MM.1S (cell line): ENCODE measurements at regions not wholly inside any gene's neighbourhood (a gene's known extent, or its start where the extent isn't known, plus 50 kb on each side); places are given as distances from the start of the nearest gene placed in this dataset.

Experiments
- DNase-seq: peaks from one replicate; pipeline ENCODE4 v3.0.0-alpha.2; 2015
- H2AFZ ChIP-seq: fragments of 300-600 bp; sonication (generic); 2 replicates; pipeline ENCODE4 v1.6.0; 2016; ENCODE audit warnings: antibody characterized with exemption, low read length
- H3F3A ChIP-seq: fragments of 300-600 bp; sonication (generic); 2 replicates; pipeline ENCODE4 v1.6.1; 2016; ENCODE audit warnings: mild to moderate bottlenecking, antibody characterized with exemption, low read length, moderate library complexity, mixed read lengths; ENCODE audit not compliant: insufficient read depth
- H3K27ac ChIP-seq: fragments of 300-600 bp; sonication (generic); 2 replicates; pipeline ENCODE4 v1.5.1; 2016; ENCODE audit warnings: mild to moderate bottlenecking, low read length
- H3K27me3 ChIP-seq: fragments of 300-600 bp; sonication (generic); replicated peaks from 2 replicates; pipeline ENCODE4 v1.6.0; 2016; ENCODE audit warnings: low read length; ENCODE audit not compliant: insufficient read depth
- H3K36me3 ChIP-seq: fragments of 300-600 bp; sonication (generic); replicated peaks from 2 replicates; pipeline ENCODE4 v1.6.1; 2016; ENCODE audit warnings: mild to moderate bottlenecking, low read length, mixed read lengths; ENCODE audit not compliant: insufficient read depth
- H3K4me1 ChIP-seq: fragments of 300-600 bp; sonication (generic); 2 replicates; pipeline ENCODE4 v1.6.1; 2016; ENCODE audit warnings: low read length, mixed read lengths
- H3K4me2 ChIP-seq: fragments of 300-600 bp; sonication (generic); 2 replicates; pipeline ENCODE4 v1.6.0; 2016; ENCODE audit warnings: low read depth, low read length
- H3K4me3 ChIP-seq: fragments of 300-600 bp; sonication (generic); 2 replicates; pipeline ENCODE4 v1.5.1; 2016; ENCODE audit warnings: low read length, mixed read lengths
- H3K79me2 ChIP-seq: fragments of 300-600 bp; sonication (generic); 2 replicates; pipeline ENCODE4 v1.6.1; 2016; ENCODE audit warnings: mixed run types, low read length, mixed read lengths
- H3K9ac ChIP-seq: fragments of 300-600 bp; sonication (generic); 2 replicates; pipeline ENCODE4 v1.6.1; 2016; ENCODE audit warnings: low read length, mixed read lengths
- H3K9me2 ChIP-seq: fragments of 300-600 bp; sonication (generic); replicated peaks from 2 replicates; pipeline ENCODE4 v1.6.1; 2016; ENCODE audit warnings: mild to moderate bottlenecking, low read length, mixed read lengths; ENCODE audit not compliant: insufficient read depth
- H3K9me3 ChIP-seq: fragments of 300-600 bp; sonication (generic); replicated peaks from 2 replicates; pipeline ENCODE4 v1.6.1; 2016; ENCODE audit warnings: mild to moderate bottlenecking, low read length, mixed read lengths; ENCODE audit not compliant: insufficient read depth
- H4K20me1 ChIP-seq: fragments of 300-600 bp; sonication (generic); 2 replicates; pipeline ENCODE4 v1.6.1; 2016; ENCODE audit warnings: mild to moderate bottlenecking, low read length, moderate library complexity, mixed read lengths; ENCODE audit not compliant: insufficient read depth
- EZH2 ChIP-seq: fragments of 300-600 bp; sonication (generic); optimal IDR thresholded peaks from 2 replicates; pipeline ENCODE3; 2017; ENCODE audit warnings: low read depth, mild to moderate bottlenecking, antibody characterized with exemption, low read length, mixed read lengths
- EZH2phosphoT487 ChIP-seq: fragments of 300-600 bp; sonication (generic); IDR thresholded peaks from 2 replicates; pipeline ENCODE4 v1.6.1; 2018; ENCODE audit warnings: antibody characterized with exemption, low read length
- TF ChIP-seq, protein P1 (sequence below): fragments of 300-600 bp; sonication (generic); IDR thresholded peaks from 2 replicates; pipeline ENCODE4 v1.5.1; 2016; ENCODE audit warnings: antibody characterized with exemption, low read length, mixed read lengths

DNA sequence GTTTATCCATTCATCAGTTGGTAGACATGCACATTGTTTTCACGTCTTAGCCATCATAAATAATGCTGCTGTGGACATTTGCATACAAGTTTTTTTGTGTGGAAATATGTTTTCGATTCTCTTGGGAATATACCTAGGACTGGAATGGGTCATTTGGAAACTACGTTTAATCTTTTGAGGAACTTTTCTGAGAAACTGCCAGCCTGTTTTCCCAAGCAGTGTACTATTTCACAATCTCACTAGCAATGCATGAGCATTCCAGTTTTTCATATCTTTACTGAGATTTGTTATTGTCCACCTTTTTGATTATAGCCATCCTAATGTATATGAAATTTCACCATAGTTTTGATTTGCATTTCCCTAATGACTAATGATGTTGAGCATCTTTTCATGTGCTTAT lies 95.7 kb upstream of the JAZF1 start:
- Histone ChIP-seq H3K27me3 (no peaks in the 10 kb centered on the region), H3K27ac (no peak overlapping the region), H4K20me1 (no peaks in the 10 kb centered on the region), H3K9me3 (no peaks in the 10 kb centered on the region), H3K4me1 (no peaks in the 10 kb centered on the region), H3K36me3 (no peaks in the 10 kb centered on the region), H3K9me2 (no peaks in the 10 kb centered on the region), H3K9ac (no peak overlapping the region), H3F3A (no peaks in the 10 kb centered on the region), H2AFZ (no peak overlapping the region), H3K4me3 (no peak overlapping the region), H3K79me2 (no peaks in the 10 kb centered on the region), H3K4me2 (no peak overlapping the region)
- no peak for TF ChIP-seq EZH2
- TF ChIP-seq EZH2phosphoT487: no peak
- TF ChIP-seq, protein P1, sequence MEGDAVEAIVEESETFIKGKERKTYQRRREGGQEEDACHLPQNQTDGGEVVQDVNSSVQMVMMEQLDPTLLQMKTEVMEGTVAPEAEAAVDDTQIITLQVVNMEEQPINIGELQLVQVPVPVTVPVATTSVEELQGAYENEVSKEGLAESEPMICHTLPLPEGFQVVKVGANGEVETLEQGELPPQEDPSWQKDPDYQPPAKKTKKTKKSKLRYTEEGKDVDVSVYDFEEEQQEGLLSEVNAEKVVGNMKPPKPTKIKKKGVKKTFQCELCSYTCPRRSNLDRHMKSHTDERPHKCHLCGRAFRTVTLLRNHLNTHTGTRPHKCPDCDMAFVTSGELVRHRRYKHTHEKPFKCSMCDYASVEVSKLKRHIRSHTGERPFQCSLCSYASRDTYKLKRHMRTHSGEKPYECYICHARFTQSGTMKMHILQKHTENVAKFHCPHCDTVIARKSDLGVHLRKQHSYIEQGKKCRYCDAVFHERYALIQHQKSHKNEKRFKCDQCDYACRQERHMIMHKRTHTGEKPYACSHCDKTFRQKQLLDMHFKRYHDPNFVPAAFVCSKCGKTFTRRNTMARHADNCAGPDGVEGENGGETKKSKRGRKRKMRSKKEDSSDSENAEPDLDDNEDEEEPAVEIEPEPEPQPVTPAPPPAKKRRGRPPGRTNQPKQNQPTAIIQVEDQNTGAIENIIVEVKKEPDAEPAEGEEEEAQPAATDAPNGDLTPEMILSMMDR: no peak
- no peak for DNase-seq

DNA sequence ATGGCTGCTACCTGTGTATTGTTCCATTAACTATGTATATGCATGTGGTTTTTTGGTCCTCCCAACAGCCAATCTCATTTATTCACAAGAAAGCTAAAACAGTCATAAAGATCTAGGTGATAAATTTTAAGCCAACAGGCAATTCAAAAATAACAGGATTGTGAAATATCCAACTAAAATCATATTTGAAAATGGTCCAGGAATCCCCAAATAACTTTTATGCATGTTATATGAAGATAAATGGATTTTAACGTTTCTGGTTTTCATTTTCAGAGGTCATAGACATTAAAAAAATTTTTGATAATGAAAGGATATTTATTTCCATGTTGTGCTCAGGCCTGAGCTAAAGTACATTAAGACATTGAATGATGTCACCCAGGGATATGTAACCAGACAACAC lies 96.8 kb upstream of the JAZF1 start:
- no peak overlapping the region for H3K27ac ChIP-seq
- H3K9me2 ChIP-seq: no peaks in the 10 kb centered on the region
- no peaks in the 10 kb centered on the region for H3K36me3 ChIP-seq
- H3K9ac ChIP-seq: no peak overlapping the region
- H2AFZ ChIP-seq: no peak overlapping the region
- no peaks in the 10 kb centered on the region for H3F3A ChIP-seq
- no peaks in the 10 kb centered on the region for H4K20me1 ChIP-seq
- no peaks in the 10 kb centered on the region for H3K27me3 ChIP-seq
- TF ChIP-seq, protein P1: no peak
- TF ChIP-seq EZH2phosphoT487: no peak
- no peak for TF ChIP-seq EZH2
- H3K4me2 ChIP-seq: no peak overlapping the region
- DNase-seq: no peak
- H3K4me1 ChIP-seq: no peaks in the 10 kb centered on the region
- no peaks in the 10 kb centered on the region for H3K79me2 ChIP-seq
- no peak overlapping the region for H3K4me3 ChIP-seq
- H3K9me3 ChIP-seq: no peaks in the 10 kb centered on the region

DNA sequence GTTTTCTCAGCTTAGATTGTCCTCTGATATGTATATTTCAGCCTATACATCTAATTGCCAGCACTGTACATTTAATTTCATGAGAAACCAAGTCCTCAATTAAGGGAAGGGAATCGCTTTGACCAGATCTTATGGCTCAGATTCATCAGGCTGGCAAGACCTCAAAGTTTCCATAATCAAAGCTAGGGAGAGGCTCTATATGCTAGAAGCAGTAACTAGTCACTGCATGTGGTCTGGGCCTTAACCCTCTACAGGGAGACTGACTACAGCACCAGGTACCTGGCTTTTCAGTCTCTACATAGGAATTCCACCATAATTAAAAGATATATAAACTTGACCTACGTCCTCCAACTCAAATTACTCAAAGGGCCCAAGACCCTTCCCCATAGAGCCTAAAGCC lies 97.4 kb upstream of the JAZF1 start:
- Histone ChIP-seq H4K20me1 (no peaks in the 10 kb centered on the region), H3K4me2 (no peak overlapping the region), H3K36me3 (no peaks in the 10 kb centered on the region), H3F3A (no peaks in the 10 kb centered on the region), H3K4me1 (no peaks in the 10 kb centered on the region), H3K4me3 (no peak overlapping the region), H3K27me3 (no peaks in the 10 kb centered on the region), H3K79me2 (no peaks in the 10 kb centered on the region), H3K27ac (no peak overlapping the region), H3K9ac (no peak overlapping the region), H2AFZ (no peak overlapping the region), H3K9me2 (no peaks in the 10 kb centered on the region), H3K9me3 (no peaks in the 10 kb centered on the region)
- no peak for DNase-seq
- TF ChIP-seq EZH2phosphoT487: no peak
- TF ChIP-seq, protein P1: no peak
